SKM-1 (cell line): ENCODE measurements at regions not wholly inside any gene's neighbourhood (a gene's known extent, or its start where the extent isn't known, plus 50 kb on each side); places are given as distances from the start of the nearest gene placed in this dataset.
"Not testable (repeated sequence)": the region's sequence is repeated elsewhere in the genome, so short reads cannot be mapped to it uniquely, and the experiment has no call there.

Source experiments
- DNase-seq: peaks from one replicate; lab custom pipeline; 2025; ENCODE audit not compliant: unreplicated experiment; lab: John Stamatoyannopoulos, UW

GRCh38 chr11:23429569-23429968, 569.3 kb upstream of the CCDC179 start:
- no peak for DNase-seq

- DNase-seq, result no peak
Measured at GRCh38 chr11:23453522-23453921, 593.2 kb upstream of the CCDC179 start.

GRCh38 chr11:23455321-23455891, 595.1 kb upstream of the CCDC179 start:
- no peak for DNase-seq

- no peak for DNase-seq
Measured at GRCh38 chr11:23457641-23458040, 597.4 kb upstream of the CCDC179 start.

GRCh38 chr11:23471878-23472277, 611.6 kb upstream of the CCDC179 start:
- DNase-seq, result no peak

GRCh38 chr11:23473782-23474181, 613.5 kb upstream of the CCDC179 start:
- DNase-seq, result no peak

- DNase-seq, result no peak
Measured at GRCh38 chr11:23480736-23481135, 620.5 kb upstream of the CCDC179 start.

- not testable (repeated sequence) for DNase-seq
Measured at GRCh38 chr11:23484146-23484545, 623.9 kb upstream of the CCDC179 start.

GRCh38 chr11:23484618-23485017, 624.3 kb upstream of the CCDC179 start:
- DNase-seq, result not testable (repeated sequence)

- DNase-seq, result no peak
Measured at GRCh38 chr11:23490557-23491235, 630.4 kb upstream of the CCDC179 start.

- DNase-seq, result no peak
Measured at GRCh38 chr11:23494981-23495380, 634.7 kb upstream of the CCDC179 start.

- no peak for DNase-seq
Measured at GRCh38 chr11:23496340-23496739, 636.1 kb upstream of the CCDC179 start.

GRCh38 chr11:23497040-23497439, 636.8 kb upstream of the CCDC179 start:
- DNase-seq, result no peak

GRCh38 chr11:23502389-23502788, 642.1 kb upstream of the CCDC179 start:
- no peak for DNase-seq

- DNase-seq, result no peak
Measured at GRCh38 chr11:23502826-23503225, 642.6 kb upstream of the CCDC179 start.

- DNase-seq, result no peak
Measured at GRCh38 chr11:23509023-23509422, 648.7 kb upstream of the CCDC179 start.

GRCh38 chr11:23509821-23510220, 649.5 kb upstream of the CCDC179 start:
- no peak for DNase-seq

- no peak for DNase-seq
Measured at GRCh38 chr11:23519194-23519593, 658.9 kb upstream of the CCDC179 start.

- DNase-seq, result no peak
Measured at GRCh38 chr11:23520226-23520960, 660.1 kb upstream of the CCDC179 start.

GRCh38 chr11:23536907-23537306, 676.6 kb upstream of the CCDC179 start:
- no peak for DNase-seq

- no peak for DNase-seq
Measured at GRCh38 chr11:23539556-23539955, 679.3 kb upstream of the CCDC179 start.

- peak; percentile 48 for DNase-seq
Measured at GRCh38 chr11:23540101-23540561, 679.9 kb upstream of the CCDC179 start.
